GM04504 (cell line): ENCODE measurements at regions not wholly inside any gene's neighbourhood (a gene's known extent, or its start where the extent isn't known, plus 50 kb on each side); places are given as distances from the start of the nearest gene placed in this dataset.

Experiments
- DNase-seq: peaks from one replicate; pipeline ENCODE4 v3.0.0-alpha.2; 2012; ENCODE audit warnings: low read depth

DNA sequence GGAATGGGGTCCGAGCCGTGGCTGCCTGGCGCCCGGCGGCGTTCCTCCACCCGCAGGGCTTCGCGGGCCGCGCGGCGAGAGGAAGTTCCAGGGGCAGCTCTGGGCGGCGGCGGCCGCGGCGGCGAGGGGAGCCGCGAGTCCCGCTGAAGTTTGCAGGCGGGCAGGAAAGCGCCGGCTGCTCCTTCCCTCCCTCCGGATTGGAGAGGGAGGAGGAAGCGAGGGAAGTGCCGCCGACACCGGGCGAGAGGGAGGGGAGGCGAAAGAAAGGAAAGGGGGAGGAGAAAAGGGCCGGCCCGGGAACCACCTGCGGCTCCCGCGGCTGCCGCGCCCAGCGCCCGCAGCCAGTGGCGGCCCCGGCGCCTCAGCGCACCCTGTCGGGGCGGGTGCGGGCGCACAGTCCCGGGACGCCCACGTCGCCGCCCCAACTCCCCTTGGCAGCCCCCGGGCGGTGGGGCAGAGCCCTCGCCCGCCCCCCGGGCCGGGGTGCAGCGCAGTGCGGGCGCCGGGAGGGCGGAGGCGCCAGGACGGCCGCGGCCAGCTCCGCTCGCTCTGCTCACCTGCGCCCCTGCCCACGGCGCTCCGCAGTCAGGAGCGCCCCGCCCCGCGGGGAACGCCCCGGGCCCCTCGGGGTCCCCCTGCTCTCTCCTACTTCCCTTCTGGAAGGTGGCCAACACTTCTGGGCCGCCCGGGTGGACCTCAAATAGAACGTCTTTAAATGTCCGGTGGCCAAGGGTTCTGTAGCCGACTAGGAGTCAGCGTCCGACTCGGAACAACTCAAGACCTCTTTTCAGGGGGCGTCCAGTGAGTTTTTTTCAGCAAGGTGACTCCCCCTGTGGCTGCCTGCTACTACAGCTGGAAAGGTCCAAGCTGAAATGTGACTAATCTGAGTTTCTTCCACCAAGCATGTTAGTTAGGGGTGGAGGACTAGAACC lies 80.3 kb upstream of the CCDC28A start:
- no peak for DNase-seq

DNA sequence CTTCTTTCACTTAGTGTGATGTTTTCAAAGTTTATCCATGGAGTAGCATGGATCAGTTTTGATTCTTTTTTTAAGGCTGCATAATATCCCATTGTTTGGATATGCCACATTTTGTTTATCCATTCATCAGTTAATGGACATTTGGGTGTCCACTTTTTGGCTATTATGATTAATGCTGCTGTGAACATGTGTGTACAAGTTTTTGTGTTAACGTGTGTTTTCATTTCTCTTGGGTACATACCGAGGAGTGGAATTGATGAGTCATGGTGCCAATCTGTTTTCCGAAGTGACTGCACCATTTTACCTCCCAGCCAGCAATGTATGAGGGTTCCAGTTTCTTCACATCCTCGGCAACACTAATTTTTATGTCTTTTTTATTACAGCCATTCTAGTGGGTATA lies 78.4 kb upstream of the CCDC28A start:
- DNase-seq, result no peak

DNA sequence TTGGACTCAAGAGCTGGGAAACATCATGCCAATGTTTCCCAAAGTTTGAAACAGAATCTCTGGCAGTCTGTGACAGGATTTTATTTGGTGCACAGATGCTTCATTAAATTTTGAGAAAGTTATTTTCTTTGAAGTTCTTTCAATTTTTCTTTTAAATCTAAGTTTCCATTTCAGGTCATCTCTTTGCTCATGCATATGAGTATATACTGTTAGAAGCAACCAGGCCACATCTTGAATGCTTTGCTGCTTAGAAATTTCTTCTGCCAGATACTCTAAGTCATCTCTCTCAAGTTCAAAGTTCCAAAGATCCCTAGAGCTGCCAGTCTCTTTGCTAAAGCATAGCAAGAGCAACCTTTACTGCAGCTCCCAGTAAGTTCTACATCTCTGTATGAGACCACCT lies 59.1 kb upstream of the CCDC28A start:
- no peak for DNase-seq

DNA sequence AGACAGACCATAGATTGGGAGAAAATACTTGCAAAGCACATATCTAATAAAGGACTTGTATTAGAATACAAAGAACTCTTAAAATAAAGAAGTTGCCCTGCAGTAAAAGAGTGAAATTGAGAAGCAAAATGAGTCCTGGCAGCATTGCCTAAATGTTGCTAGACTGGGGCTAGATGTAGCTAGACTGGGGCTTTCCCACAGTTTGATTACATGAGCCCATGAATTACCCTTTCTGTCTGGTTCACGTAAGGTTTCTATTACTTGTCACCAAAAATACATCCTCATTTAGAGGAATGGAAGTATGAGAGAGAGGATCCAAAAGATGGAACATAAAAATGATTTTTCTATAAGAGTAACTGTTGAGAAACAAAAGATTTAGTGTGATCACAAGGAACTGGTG lies 57.6 kb upstream of the CCDC28A start:
- DNase-seq, result no peak

DNA sequence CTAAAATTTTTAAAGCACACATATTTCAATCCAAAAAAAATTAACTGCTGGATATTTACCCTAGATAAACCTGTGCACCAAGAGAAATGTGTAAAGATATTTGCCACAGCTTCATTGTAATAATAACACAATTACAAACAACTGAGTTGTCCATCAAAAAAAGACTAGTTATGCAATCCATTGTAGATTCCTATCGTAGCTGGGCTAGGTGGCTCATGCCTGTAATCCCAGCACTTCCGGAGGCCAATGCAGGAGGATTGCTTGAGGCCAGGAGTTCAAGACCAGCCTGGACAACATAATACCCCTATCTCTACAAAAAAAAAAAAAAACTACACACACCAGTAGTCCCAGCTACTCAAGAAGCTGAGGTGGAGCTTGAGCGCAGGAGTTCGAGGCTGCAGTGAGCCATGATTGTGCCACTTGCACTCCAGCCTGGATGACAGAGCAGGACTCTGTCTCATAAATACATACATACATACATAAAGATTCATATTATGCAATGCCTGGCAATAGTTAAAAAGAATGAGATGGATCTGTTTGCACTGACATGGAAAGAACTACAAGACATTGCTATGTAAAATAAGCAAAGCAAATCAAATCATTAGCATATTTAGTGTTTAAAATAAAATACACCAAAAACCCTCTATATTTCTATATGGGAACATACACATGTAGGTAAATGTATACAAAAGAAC lies 56.5 kb upstream of the CCDC28A start:
- DNase-seq, result no peak

DNA sequence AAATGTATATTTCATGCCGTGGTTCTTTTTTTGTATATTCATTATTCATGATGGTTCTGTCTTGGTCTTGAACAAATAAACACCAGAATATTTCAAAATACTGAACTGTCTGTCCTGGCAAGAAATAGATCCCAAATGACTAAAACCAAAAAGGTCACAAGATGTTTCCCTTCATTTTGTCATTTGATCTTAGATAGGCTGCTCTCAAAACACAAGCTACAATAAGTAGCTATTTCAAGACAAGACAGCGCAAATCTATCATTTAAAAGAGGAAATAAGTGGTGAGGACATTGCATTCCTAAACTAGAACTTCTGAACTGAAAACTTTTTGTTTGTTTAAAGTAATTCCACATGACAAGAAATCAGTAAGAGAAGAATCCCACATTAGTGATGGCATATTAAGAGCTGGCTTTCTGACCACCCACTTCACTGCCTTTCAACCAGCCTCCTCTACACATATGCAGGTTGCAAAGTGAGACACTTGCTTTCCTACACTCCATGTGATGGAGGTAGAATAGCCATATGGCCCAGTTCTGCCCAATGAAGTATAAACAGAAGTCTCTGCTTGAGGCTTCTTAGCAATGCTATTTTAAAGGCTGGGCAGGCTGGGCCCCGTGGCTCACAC lies 54.4 kb upstream of the CCDC28A start:
- DNase-seq, result no peak

DNA sequence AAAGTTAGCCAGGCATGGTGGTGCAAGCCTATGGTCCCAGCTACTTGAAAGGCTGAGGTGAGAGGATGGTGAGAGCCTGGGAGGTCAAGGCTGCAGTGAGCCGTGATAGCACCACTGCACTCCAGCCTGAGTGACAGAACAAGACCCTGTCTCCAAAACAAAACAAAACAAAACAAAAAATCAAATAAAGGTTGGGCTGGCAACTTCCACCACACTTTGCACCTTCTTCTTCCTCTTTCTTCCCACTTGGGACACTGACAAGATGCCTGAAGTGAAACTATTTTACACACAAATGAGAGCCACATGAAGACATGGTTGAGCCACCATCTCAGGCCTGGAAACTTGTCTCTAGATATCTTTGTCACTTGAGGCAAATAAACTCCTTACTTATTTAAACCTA lies 53.8 kb upstream of the CCDC28A start:
- no peak for DNase-seq

DNA sequence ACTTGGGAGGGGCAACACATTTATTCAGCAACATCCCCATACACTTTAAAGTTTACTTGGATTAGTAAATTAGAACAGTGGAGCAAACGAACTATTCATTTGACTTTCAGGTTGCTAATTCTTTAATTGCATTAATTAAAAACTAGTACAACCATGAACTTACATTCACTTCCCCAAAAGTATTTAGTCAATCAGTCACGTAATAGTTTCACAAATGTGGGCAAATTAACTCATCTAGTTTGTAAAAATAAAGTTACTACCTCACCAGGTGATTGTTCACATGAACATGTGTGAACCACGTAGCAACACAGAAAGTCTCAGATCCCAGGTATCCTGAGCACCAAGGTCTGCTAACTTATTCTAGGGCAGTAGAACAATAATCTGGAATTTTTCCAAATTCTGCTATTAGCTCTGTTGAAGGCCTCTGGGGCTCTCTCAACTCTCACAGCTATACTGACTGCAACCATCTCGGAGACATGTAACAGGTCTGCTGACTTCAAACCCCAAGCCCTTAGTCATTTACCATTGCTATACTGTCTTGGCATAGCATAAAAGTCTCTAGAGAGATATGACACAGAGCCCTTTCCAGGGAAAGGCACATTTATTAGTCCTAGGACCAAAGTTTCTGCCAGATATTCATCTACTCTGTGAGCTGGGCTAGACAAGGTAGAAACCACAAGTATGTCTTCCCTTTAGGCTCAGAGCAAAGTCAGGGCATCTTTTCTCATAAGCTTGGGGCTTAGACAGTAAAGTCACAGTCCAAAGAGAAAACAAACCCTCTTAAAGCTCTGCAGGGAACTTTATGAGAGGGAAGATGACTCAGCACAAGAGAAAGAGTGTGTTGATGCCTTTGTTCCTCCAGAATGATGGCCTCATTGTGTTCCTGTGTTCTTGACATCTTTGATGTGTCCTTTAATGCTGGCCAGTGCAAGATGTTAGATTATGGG lies 50.9 kb upstream of the CCDC28A start:
- DNase-seq, result peak; percentile 35
